Naive B cell (primary cell): ENCODE measurements at regions not wholly inside any gene's neighbourhood (a gene's known extent, or its start where the extent isn't known, plus 50 kb on each side); places are given as distances from the start of the nearest gene placed in this dataset.

ENCODE experiments used
- ATAC-seq, 2 donors: fragments of 150-1000 bp; cut with Tn5 transposase; 2 replicates each; pipeline ENCODE4 v1.10.0; 2021; ENCODE audit warnings: low read depth in 2 of 2, mild to moderate bottlenecking in 2 of 2, moderate library complexity in 2 of 2
- DNase-seq: peaks from one replicate; pipeline ENCODE4 v3.0.0; 2022
- H3K27ac Mint-ChIP-seq, 6 donors: one replicate each; pipeline ENCODE4 v1.8.0; 2020 to 2022; ENCODE audit warnings: mild to moderate bottlenecking in 6 of 6, mixed read lengths in 6 of 6, moderate library complexity in 5 of 6, inconsistent platforms in 2 of 6
- H3K27me3 Mint-ChIP-seq, 3 donors: one replicate each; pipeline ENCODE4 v1.8.0; 2021 to 2022; ENCODE audit warnings: mixed read lengths in 3 of 3, mild to moderate bottlenecking in 1 of 3
- H3K36me3 Mint-ChIP-seq, 2 donors: one replicate each; pipeline ENCODE4 v1.8.0; 2020 to 2022; ENCODE audit warnings: mixed read lengths in 2 of 2, inconsistent platforms in 1 of 2, mild to moderate bottlenecking in 1 of 2
- H3K4me1 Mint-ChIP-seq, 3 donors: one replicate each; pipeline ENCODE4 v1.8.0; 2020 to 2022; ENCODE audit warnings: mixed read lengths in 3 of 3, inconsistent platforms in 1 of 3, mild to moderate bottlenecking in 1 of 3, moderate library complexity in 1 of 3
- H3K4me3 Mint-ChIP-seq, 8 donors: one replicate each; pipeline ENCODE4 v1.8.0; 2020 to 2022; ENCODE audit warnings: mild to moderate bottlenecking in 8 of 8, mixed read lengths in 8 of 8, moderate library complexity in 8 of 8, inconsistent platforms in 2 of 8
- H3K9me3 Mint-ChIP-seq, 7 donors: one replicate each; pipeline ENCODE4 v1.8.0; 2020 to 2022; ENCODE audit warnings: mixed read lengths in 7 of 7, mild to moderate bottlenecking in 5 of 7, inconsistent platforms in 2 of 7, moderate library complexity in 1 of 7

DNA sequence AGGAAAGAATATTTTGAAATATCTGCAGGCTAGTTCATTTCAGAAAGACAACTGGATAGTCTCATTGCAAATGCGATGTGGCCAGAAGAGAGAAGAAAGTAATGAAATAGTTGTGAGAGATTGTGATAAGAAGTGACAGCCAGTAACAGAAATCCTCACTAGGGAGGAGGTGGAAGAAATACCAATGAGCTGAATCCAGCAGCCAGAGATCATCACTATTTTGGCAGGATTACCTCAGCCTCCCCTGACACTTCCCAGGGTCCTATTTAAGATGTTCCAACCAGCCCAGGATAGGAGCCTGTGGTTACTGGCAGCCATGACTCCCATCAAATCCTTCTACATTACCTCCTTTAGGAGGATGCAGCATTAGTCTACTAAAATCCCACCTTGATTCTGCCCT lies 76.7 kb upstream of the ARHGAP24 start:
- ATAC-seq (no peak), DNase-seq (no peak)
- H3K9me3 Mint-ChIP-seq, result peaks cover 0 to 4% (median 0%) of the 10 kb centered on the region in 7 donors
- peaks cover 0 to 6% (median 0%) of the 10 kb centered on the region in 3 donors for H3K27me3 Mint-ChIP-seq
- H3K4me1 Mint-ChIP-seq, result peaks cover 12 to 21% (median 13%) of the 10 kb centered on the region in 3 donors
- H3K27ac Mint-ChIP-seq, result no peak overlapping the region
- H3K36me3 Mint-ChIP-seq, result peaks cover 0 to 7% of the 10 kb centered on the region in 2 donors
- H3K4me3 Mint-ChIP-seq, result no peak overlapping the region

DNA sequence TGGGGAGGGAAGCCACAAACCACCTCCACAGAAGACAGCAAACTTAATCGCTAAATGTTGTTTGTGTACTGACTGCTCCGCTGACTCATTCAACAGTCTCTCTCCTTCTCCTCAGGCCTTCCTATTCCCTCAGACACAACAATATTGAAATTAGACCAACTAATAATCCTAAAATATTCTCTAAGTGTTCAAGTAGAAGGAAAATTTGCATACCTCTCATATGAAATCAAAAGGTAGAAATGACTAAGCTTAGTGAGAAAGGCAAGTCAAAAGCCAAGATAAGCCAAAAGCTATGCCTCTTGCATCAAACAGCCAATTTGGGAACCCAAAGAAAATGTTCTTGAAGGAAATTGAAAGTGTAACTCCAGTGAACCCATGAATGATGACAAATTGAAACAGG lies 75.7 kb upstream of the ARHGAP24 start:
- no peak overlapping the region for H3K27ac Mint-ChIP-seq
- ATAC-seq (no peak), DNase-seq (no peak)
- peaks cover 0 to 4% (median 0%) of the 10 kb centered on the region in 7 donors for H3K9me3 Mint-ChIP-seq
- peaks cover 0 to 7% of the 10 kb centered on the region in 2 donors for H3K36me3 Mint-ChIP-seq
- peaks cover 7 to 11% (median 10%) of the 10 kb centered on the region in 3 donors for H3K4me1 Mint-ChIP-seq
- peak overlapping the region in 1 of 8 donors; percentile 14 for H3K4me3 Mint-ChIP-seq
- peaks cover 0 to 6% (median 0%) of the 10 kb centered on the region in 3 donors for H3K27me3 Mint-ChIP-seq

DNA sequence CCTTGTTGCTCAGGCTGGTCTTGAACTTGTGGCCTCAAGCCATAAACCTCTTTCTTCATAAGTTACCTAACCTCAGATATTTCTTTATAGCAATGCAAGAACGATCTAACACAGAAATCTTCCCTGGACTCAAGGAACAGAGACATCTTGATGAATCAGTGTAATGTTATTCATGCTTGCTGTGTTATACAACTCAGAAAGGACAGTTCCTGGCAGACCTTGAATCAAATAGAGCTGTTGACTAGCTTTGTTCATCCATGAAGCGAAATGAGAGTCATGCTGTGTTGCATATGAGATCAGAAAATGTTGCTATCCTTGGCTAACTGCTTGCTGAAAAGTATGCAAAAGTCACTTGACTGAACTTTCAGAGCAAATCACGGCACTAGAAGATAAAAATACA lies 72.6 kb upstream of the ARHGAP24 start:
- no peak for ATAC-seq
- peaks cover 7 to 9% (median 7%) of the 10 kb centered on the region in 3 donors for H3K4me1 Mint-ChIP-seq
- peaks cover 0 to 4% (median 0%) of the 10 kb centered on the region in 7 donors for H3K9me3 Mint-ChIP-seq
- no peaks in the 10 kb centered on the region for H3K36me3 Mint-ChIP-seq
- peak overlapping the region in 1 of 8 donors; percentile 22 for H3K4me3 Mint-ChIP-seq
- H3K27ac Mint-ChIP-seq, result no peak overlapping the region
- peaks cover 0 to 6% (median 0%) of the 10 kb centered on the region in 3 donors for H3K27me3 Mint-ChIP-seq
- DNase-seq, result no peak

DNA sequence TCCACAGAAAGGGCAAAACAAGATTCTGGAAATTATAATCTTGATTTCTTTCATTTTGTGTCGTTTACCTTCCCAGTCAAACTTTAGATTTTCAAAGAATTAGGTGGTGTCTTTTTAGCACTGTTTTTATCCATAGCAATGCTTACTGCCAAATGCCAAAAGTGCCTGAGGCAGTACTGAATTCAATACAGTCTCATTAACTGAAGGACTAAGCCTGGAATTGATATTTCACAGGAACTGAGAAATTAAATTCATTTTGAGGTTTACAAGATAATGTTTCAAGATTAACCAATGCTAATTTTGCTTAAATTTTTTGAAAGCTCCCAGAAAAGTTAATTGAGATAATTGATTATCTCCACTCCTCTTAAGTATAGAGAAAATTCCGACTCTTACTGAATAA lies 68.8 kb upstream of the ARHGAP24 start:
- Mint-ChIP-seq H3K9me3 (peaks cover 0 to 1% (median 0%) of the 10 kb centered on the region in 7 donors), H3K36me3 (no peaks in the 10 kb centered on the region), H3K27ac (no peak overlapping the region), H3K27me3 (no peaks in the 10 kb centered on the region), H3K4me1 (no peaks in the 10 kb centered on the region), H3K4me3 (no peak overlapping the region)
- ATAC-seq, result no peak
- DNase-seq, result no peak

DNA sequence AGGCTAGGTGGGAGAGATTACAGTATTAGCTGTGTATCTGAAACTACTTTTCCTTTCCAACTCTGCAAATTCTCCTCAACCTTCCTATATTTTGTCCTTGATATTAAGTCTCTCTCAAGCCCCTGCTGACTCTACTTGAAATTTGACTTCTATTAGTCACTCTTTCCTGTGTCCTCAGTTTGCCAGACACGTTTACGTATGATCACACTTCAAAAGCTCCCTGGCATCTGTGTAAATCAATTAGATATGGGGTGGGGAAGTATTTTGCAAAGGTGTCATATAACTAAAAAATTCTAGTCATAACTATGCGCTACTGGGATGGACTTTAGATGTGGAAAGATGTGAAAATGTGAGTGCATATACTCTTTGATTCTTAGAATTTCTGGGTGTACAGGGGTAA lies 67.4 kb upstream of the ARHGAP24 start:
- no peaks in the 10 kb centered on the region for H3K27me3 Mint-ChIP-seq
- H3K27ac Mint-ChIP-seq, result peak overlapping the region in 1 of 6 donors; percentile 17
- ATAC-seq, result no peak
- H3K4me1 Mint-ChIP-seq, result no peaks in the 10 kb centered on the region
- H3K36me3 Mint-ChIP-seq, result no peaks in the 10 kb centered on the region
- DNase-seq, result no peak
- H3K9me3 Mint-ChIP-seq, result peaks cover 0 to 1% (median 0%) of the 10 kb centered on the region in 7 donors
- no peak overlapping the region for H3K4me3 Mint-ChIP-seq

DNA sequence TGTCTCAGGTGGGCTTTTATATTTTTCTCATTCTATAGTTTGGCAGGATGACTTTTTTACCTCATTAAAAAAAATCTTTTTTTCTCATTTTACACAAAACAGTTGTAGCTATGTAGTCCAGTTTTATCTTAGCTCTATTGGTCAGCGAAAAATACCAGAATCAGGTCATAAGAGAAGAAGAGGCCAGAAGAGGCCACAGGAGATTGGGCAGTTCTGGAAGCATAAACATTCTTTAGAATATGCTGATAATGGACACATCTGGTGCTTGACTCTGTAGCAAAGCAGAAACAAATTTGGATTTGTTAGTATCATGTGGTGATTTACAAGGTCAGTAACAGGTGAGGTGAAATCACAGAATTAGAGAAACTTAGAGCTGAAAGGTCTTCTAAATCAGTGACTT lies 66.6 kb upstream of the ARHGAP24 start:
- Mint-ChIP-seq H3K4me3 (no peak overlapping the region), H3K27ac (no peak overlapping the region), H3K36me3 (no peaks in the 10 kb centered on the region)

DNA sequence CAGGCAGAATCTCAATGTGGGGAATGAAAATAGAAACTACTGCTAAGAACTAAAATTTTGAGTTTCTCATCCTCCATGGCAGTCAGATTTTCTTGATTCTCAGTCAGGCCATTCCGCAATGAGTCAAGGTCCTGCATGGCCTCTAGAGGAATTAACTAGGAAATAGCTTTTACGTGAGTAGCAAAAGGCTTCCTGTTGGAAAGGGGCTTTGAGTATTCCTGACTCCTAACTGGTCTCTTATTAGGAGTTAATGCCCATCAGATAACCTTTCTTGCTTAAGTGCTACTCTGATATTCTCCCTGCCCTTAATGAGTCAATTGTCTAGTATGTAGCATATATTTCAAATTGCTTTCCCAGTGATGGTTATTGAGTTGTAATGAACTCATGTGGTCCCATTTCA lies 65.7 kb upstream of the ARHGAP24 start:
- H3K27ac Mint-ChIP-seq, result no peak overlapping the region
- no peaks in the 10 kb centered on the region for H3K36me3 Mint-ChIP-seq
- H3K9me3 Mint-ChIP-seq, result peaks cover 0 to 1% (median 0%) of the 10 kb centered on the region in 7 donors
- H3K4me3 Mint-ChIP-seq, result no peak overlapping the region
- no peaks in the 10 kb centered on the region for H3K4me1 Mint-ChIP-seq
- H3K27me3 Mint-ChIP-seq, result no peaks in the 10 kb centered on the region
- DNase-seq, result no peak
- ATAC-seq, result no peak

More for the DNA sequence above, 66.6 kb upstream of the ARHGAP24 start:
- DNase-seq (no peak), ATAC-seq (no peak)
- Mint-ChIP-seq H3K4me1 (no peaks in the 10 kb centered on the region), H3K27me3 (no peaks in the 10 kb centered on the region), H3K9me3 (peaks cover 0 to 1% (median 0%) of the 10 kb centered on the region in 7 donors)

DNA sequence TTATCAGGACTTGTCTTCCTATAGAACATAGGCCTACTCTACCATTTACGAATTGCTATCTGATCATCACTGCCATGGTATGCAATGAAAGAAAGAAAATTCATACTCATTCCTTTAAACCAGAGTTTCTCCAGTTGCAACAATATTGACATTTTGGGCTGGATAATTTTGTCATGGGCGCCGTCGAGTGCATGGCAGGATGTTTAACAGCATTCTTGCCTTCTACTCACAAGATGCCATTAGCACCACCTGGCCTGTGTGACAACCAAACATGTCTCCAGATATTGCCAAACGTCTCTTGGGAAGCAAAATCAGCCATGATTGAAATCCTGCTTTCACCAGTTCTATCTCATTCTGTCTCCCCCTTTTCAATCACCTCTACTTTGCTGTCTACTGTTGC lies 63.6 kb upstream of the ARHGAP24 start:
- no peak for DNase-seq
- H3K4me3 Mint-ChIP-seq, result no peak overlapping the region
- ATAC-seq, result no peak
- H3K27me3 Mint-ChIP-seq, result no peaks in the 10 kb centered on the region
- peaks cover 0 to 1% (median 0%) of the 10 kb centered on the region in 7 donors for H3K9me3 Mint-ChIP-seq
- no peak overlapping the region for H3K27ac Mint-ChIP-seq
- H3K4me1 Mint-ChIP-seq, result no peaks in the 10 kb centered on the region
- no peaks in the 10 kb centered on the region for H3K36me3 Mint-ChIP-seq

DNA sequence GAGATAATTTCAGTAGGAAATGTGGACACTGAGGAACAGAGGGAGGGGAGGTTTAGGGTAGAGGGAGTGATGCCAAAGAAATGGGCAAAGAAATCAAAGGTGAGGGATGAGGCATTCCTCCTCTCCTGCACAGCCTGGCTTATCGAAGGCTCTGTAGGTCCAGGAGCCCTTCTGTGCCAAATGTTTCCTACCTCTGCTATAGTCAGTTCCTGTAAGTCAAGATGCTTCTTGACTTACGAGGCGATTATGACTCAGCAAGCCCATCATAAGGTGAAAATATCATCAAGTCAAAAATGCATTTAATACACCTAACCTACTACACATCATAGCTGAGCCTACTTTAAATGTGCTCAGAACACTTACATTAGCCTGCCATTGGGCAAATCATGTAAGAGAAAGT lies 60.0 kb upstream of the ARHGAP24 start:
- Mint-ChIP-seq H3K27me3 (no peaks in the 10 kb centered on the region), H3K9me3 (peaks cover 0 to 8% (median under 1%) of the 10 kb centered on the region in 7 donors), H3K36me3 (no peaks in the 10 kb centered on the region), H3K27ac (no peak overlapping the region), H3K4me3 (no peak overlapping the region), H3K4me1 (peaks cover 0 to 17% (median 6%) of the 10 kb centered on the region in 3 donors)
- ATAC-seq (no peak), DNase-seq (no peak)

DNA sequence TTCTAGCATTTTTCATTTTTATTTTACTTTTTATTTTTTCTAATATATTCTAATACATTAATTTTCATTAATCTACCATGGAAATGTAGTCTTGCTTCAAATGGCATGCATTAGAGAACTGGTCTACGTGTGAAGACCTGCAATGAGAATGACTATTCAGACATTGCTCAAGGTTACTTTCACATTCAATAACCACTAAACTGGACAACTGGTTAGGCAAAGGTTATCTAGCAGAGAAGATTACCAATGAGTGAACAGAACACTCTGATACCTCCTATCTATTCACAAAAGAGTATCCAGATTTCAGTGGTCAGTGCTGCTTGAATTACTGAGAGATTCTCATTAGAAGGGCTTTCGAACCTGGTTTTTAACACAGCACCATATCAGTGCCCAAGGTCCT lies 58.9 kb upstream of the ARHGAP24 start:
- H3K9me3 Mint-ChIP-seq, result peaks cover 0 to 9% (median 2%) of the 10 kb centered on the region in 7 donors
- H3K4me1 Mint-ChIP-seq, result peaks cover 0 to 20% (median 14%) of the 10 kb centered on the region in 3 donors
- no peak for ATAC-seq
- no peak for DNase-seq
- no peaks in the 10 kb centered on the region for H3K36me3 Mint-ChIP-seq
- no peak overlapping the region for H3K27ac Mint-ChIP-seq
- H3K4me3 Mint-ChIP-seq, result no peak overlapping the region
- no peaks in the 10 kb centered on the region for H3K27me3 Mint-ChIP-seq

DNA sequence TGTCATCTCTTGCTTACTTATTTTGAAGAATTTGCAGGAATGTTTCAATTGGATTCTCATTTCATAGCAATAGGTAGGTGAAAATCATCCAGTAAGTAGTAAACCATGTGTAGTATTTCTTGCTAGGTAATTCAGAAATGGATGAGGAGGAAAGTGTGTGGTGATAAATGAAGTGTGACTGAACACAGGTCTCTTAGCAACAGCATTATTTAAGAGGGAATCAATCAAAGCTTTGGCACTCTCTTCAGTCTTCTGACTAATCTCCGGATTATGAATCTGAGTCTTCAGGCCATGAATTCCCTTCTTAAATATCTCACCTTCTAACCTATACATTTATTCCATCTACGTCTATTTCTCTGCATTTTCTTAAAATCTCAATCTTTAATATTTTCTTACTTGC lies 55.8 kb upstream of the ARHGAP24 start:
- Mint-ChIP-seq H3K27ac (no peak overlapping the region), H3K36me3 (no peaks in the 10 kb centered on the region), H3K4me3 (no peak overlapping the region), H3K27me3 (no peaks in the 10 kb centered on the region), H3K9me3 (peaks cover 0 to 9% (median 2%) of the 10 kb centered on the region in 7 donors), H3K4me1 (peaks cover 8 to 31% (median 21%) of the 10 kb centered on the region in 3 donors)
- DNase-seq (no peak), ATAC-seq (no peak)

DNA sequence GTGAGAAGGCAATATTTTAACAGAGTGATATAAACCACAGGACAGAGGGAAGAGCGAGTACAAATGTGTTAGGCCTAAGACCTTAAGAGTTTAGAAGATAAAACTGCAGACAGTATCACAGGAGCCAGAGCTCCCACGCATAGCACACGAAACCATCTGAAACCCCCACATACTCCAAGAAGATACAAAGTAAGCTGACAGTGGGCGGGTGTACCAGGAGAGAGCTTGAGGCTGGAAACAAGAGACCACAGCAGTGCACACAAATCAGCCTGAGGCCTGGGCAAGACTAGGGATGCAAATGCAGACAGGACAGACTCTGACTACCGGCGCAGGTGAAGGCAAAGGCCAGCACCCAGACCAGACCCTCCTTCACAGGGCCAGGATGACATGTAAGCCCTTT lies 54.1 kb upstream of the ARHGAP24 start:
- Mint-ChIP-seq H3K4me3 (no peak overlapping the region), H3K27me3 (no peaks in the 10 kb centered on the region), H3K27ac (peak overlapping the region in 2 of 6 donors; percentile 8 to 68), H3K4me1 (peaks cover 8 to 39% (median 21%) of the 10 kb centered on the region in 3 donors), H3K36me3 (no peaks in the 10 kb centered on the region), H3K9me3 (peaks cover 0 to 9% (median 2%) of the 10 kb centered on the region in 7 donors)
- ATAC-seq (no peak), DNase-seq (no peak)

DNA sequence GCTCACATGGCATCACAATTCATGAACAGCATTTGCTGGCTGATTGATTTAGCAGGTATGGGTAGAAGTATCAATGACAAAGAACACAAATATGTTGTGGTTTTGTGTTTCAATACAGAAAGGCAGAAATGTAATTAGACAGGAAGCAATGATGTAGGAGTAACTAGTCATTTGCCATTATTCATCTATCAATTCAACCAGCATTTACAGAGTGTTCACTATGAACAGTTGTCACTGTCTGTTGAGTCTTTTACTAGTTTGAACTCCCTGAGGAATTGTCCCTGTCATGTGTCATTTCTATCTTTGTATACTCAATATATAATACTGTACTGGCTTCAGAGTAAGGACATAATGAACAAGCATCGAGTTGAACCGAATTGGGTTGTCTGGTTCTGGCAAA lies 51.5 kb upstream of the ARHGAP24 start:
- peaks cover 0 to 9% (median 2%) of the 10 kb centered on the region in 7 donors for H3K9me3 Mint-ChIP-seq
- H3K36me3 Mint-ChIP-seq, result no peaks in the 10 kb centered on the region
- peaks cover 0 to 3% (median 0%) of the 10 kb centered on the region in 3 donors for H3K27me3 Mint-ChIP-seq
- H3K27ac Mint-ChIP-seq, result peak overlapping the region in 1 of 6 donors; percentile 3
- DNase-seq (no peak), ATAC-seq (peak in 1 of 2 donors; percentile 38)
- peaks cover 8 to 31% (median 18%) of the 10 kb centered on the region in 3 donors for H3K4me1 Mint-ChIP-seq
- no peak overlapping the region for H3K4me3 Mint-ChIP-seq
